ENCODE measurements at regions not wholly inside any gene's neighbourhood (a gene's known extent, or its start where the extent isn't known, plus 50 kb on each side); places are given as distances from the start of the nearest gene placed in this dataset.

DNA sequence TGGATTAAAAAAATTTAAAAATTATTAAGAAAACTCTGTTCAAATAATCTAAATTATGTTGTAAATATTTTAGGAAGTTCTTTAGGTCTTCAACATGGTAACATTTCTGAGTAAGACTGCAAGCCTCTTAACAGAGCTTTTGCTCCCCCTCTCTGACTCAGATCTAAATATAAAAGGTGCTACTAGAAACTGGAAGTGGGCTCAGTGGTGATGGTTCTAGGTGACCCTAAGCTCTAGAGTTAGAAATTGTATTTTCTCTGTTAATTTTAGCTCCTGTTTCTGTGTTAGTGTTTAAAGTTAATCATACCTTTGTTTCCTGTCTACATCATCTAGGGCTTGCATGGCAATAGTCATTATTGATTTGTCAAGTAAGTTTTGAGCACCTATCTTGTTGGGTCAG is 159.9 kb upstream of the MEIS2 start:
- DNase-seq (ENCODE audit: low read depth in 2 of 2): no peak

DNA sequence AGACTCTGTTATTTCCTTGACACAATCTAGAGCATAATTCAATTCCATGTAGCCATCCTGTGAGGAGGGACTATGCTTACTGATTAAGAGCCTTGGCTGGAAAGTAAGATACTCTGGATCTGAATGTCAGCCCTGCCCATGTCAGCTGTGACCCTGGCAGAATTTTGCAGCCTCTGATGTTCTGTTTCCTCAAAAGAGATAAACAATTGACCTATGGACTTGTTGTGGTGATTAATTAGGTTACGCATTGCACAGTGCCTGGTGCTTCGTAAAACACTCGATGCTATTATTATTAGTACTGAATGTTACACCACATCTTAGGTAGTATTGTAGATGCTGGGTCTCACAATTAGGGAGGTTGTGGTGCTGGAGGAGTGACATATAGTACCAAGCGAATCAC is 161.3 kb upstream of the MEIS2 start:
- no peak for DNase-seq (ENCODE audit: low read depth in 2 of 2)

DNA sequence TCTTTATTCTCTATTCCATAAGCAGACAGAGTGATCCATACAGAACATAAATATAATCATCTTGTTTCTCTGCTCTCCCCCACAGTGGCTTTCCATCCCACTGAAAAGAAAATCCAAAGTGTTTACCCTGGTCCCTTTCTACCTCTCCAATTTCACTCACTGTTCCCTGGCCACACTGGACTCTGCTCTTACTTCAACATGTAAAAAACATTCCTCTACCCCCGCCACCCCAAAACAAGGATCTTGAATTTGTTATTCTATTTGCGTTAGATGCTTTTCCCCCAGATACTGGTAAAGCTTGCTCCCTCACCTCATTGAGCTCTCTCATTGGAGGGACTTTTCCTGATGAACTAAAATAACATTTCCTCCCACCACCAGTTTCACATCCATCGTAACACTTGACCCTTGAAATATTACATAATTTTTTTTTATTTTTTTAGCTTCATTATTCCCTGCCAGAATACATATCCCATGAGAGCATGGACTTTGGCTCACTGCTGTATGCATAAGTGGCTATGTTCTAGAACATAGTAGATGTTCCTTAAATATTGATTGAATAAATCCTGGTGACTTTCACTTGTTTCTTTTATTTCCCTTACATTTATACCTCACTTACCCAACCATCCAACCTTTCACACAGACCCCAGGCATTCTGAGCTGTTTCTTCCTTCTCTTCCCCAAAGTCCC is 162.7 kb upstream of the MEIS2 start:
- DNase-seq (ENCODE audit: low read depth in 2 of 2): no peak

DNA sequence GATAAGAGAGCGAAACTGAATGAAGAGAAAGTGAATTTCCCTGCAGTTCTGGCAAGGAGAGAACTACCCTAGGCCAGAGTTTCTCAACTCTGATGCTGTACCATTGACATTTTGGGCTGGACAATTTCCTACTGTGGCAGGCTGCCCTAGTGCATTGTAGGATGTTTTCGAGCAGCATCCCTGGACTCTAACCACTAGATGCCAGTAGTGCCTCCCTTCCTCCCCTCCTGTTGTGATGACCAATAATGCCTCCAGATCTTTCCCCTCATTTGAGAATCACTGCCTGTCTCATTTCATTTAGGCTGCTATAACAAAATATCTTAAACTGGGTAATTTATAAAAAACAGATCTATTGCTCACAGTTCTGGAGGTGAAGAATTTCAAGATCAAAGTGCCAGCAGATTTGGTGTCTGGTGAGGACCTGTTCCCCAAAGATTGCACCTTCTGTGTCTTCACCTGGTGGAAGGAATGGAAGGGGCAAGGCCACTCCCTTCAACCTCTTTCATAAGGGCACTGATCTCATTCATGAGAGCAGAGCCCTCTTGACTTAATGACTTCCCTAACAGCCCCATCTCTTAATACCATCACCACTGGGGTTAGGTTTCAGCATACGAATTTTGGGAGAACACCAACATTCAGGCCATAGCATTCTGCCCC is 188.9 kb upstream of the MEIS2 start:
- DNase-seq (ENCODE audit: low read depth in 2 of 2): peak; percentile 6 to 25

DNA sequence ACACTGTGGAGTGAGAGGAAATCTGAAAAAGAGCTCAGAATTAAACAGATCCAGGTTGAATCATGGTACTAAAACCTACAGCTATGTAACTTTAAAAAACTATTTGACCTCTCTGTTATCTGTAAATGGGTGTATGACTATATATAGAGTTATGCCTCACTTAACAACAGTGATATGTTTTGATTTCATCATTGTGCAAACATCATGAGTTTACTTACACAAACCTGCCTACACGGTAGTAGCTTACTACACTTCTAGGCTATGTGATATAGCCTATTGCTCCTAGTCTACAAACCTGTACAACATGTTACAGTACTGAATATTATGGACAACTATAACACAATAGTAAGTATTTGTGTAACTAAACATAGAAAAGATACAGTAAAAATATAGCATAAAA is 191.6 kb upstream of the MEIS2 start:
- DNase-seq (ENCODE audit: low read depth in 2 of 2): no peak

DNA sequence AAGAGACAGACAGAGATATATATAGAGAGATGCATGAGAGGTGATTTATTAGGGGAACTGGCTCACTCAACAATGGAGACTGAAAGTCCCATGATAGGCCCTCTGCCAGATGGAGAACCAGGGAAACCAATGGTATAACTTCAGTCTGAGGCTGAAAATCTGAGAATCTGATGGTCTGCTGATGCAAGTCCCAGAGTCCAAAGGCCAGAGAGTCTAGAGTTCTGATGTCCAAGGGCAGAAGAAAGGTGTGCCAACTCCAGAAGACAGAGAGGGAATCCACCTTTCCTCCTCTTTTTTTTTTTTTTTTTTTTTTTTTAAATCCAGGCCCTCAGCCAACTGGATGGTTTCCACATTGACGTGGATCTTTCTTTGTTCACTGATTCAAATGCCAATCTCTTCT is 197.9 kb upstream of the MEIS2 start:
- no peak for DNase-seq (ENCODE audit: low read depth in 2 of 2)

DNA sequence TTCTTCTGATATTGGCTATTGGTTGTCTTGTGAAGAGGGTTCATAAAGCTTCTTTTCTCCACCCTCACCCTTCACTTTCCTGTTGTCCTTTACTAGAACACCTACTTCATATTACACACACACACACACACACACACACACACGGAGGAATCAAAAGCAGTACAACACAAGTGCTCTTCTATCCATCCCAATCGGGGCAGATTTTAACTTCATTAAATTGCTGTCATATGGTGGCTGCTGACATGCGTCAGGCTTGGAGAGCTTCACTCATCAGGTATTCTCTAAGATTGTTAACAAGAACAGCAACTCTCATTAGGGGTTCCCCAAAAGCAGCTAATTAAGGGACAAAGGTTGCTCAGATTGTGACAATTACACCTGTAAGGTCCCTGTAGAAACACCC is 239.1 kb upstream of the MEIS2 start:
- no peak for DNase-seq (ENCODE audit: low read depth in 2 of 2)

DNA sequence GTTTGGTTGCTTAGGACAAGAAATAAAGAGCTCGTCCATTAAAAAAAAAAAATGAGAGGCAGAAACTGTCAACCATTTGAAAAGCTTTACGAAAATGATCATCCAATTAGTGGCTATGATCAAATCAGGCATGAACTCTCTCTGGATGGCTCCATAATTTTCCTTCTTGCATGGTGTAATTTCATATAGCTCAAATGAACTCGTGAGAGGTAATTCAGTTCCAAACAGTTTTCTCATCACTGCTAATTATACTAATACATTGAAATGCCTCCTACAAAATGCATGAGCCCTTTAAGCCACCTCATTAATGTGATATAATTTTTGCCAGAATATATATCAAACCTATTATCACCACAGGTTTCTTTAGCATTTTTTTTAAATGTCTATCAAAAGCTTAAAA is 239.5 kb upstream of the MEIS2 start:
- no peak for DNase-seq (ENCODE audit: low read depth in 2 of 2)

DNA sequence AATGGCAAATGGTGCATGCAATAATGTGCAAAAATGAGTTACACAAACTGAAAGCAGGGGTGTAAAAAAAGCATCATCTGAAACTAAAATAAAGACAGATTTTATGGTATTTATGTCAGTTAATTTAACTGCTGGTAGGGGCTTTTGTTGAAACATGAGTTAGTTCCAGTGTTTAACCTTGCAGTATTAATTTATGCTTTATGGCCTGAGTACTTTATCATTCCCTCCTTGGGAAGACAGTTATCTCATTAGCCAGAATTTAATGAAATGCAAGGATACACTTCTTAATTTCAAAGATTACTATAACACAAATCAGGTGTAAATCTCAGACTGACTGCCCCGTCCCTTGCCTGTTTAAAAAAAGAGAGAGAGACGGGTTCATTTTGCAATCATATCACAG is 240.1 kb upstream of the MEIS2 start:
- DNase-seq (ENCODE audit: low read depth in 2 of 2): no peak

DNA sequence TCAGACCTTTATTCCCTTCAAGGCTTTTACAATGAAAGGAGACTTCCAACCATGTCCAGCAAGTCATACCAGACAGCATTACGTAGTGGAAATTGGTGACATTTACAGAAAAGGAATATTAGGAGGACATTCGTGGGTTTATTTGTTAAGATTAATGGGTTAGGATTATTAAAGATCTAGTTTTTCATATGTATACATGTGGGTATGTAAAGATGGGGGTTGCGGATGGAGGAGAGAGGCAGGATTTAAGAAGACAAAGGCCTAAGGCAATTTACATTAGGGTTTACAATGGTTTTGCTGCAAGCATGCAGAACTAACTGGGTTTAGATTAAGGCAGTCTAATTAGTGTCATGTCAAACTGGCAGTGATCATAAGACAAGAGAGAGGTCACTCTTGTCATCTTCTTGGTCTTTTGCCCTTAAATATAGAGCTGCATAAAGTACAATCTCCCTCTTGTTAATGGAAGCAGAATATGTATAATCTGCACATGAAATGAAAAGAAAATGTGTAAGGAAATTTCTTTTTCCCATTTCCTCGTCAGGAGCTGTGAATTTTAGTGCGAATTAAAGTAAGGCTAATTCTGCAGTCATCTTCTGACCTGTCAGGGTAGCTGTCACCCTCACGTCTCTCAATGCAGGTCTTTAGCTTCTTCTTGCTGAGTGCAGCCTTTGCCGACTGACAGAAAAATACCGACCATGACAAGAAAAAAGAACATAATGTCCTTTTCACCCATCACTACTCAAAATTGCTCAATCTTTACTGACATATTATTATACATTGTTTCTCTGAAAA is 258.9 kb upstream of the MEIS2 start:
- DNase-seq (ENCODE audit: low read depth in 2 of 2): no peak

DNA sequence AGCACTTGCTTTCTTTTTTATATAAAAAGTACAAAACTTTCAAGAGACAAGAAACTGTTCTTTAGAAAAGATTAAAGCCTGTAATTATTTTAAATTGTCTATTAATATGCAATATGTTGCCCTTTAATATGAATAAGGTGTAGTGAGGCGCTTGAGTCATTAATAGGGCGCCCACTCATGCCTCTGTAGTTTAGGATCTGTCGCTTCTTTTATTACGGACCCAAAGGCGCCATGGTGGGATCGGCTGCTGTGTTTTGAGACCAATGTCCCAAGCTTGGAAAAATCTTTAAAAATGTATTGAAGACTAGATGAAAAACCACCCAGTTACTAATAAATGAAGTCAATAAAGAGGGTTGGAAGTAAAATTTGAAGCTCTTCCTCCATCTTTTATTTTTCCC is 259.5 kb upstream of the MEIS2 start:
- no peak for DNase-seq (ENCODE audit: low read depth in 2 of 2)

DNA sequence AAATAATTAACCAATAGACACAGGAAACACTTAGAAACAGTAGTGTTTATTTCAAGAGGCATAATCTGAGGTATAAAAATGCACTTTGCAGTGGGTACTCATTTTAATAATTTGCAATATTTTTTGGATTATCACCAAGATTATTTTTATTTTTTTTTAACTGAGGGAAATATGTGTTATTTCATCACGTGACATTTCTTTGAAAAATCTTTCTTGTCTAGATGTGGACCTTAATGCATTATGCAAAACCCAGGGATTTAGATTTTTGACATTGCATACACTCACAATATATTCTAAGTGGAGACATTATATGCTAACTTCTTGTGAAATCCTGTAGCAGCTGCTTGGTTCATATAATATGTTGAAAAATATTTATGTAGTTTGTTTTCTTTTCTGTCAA is 260.4 kb upstream of the MEIS2 start:
- no peak for DNase-seq (ENCODE audit: low read depth in 2 of 2)

DNA sequence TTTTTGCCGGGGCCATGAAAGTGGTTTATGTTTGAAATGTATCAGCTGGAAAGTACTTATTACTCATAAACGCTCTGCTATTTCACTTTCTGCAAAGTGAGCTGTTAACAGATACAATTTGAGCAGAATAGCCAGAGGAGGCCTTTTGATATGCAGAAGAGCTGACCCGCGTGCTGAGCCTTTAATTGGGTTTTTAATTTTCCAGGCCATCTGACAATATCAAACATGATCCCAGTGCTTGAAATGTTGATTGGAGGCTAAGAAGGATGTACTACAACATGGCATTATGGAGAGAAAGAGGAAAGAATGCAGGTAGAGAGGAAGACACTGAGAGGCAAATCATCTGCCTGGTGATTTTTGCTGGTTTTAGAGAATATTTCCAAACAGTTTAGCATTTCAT is 261.3 kb upstream of the MEIS2 start:
- DNase-seq (ENCODE audit: low read depth in 2 of 2): no peak

DNA sequence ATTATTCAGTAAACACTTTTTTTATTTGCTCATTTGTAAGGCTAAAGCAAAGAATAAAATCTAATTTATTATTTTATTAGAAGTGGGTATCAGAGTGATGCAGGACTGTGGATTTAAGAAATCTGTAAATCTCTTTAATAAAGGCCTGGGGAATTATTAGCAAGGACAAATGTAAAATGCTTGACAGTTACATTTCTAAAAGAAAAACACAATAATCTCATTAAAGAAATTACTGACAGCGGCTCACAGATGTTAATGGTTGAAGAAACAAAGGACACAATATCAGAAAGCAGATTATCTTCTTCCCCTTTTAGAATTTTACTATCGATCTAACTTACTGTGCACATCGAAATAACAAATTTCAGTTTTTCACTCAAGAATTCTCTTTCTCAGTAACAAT is 262.1 kb upstream of the MEIS2 start:
- no peak for DNase-seq (ENCODE audit: low read depth in 2 of 2)

DNA sequence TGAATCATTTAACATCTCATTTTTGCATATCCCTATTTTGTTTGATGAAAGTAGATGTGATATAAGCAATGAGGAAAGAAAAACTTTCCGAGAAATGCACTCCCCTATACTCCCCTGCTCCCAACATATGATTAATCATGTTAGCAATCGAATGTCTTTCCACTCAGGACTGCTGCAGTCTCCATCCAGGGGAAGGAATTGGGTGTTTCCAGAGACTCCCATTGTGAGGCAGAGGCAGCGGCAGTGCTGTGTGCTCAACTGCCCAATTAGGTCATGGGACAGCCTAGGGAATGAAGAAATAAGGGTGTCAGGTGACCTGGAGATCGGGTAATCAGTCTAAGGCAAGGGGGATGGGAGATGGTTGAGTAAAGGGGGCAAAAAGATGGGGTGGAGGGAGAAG is 268.6 kb upstream of the MEIS2 start:
- no peak for DNase-seq (ENCODE audit: low read depth in 2 of 2)

DNA sequence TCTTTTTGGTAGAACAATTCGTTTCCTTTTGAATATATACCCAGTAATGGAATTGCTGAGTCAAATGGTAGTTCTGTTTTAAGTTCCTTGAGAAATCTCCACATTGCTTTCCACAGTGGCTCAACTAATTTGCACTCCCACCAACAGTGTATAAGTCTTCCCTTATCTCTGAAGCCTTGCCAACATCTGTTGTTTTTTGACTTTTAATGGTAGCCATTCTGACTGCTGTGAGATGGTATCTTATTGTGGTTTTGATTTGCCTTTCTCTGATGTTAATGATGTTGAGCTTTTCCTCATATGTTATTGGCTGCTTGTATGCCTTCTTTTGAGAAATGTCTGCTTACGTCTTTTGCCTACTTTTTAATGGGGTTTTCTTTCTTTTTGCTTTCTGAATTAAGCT is 270.6 kb upstream of the MEIS2 start:
- DNase-seq (ENCODE audit: low read depth in 2 of 2): no peak

DNA sequence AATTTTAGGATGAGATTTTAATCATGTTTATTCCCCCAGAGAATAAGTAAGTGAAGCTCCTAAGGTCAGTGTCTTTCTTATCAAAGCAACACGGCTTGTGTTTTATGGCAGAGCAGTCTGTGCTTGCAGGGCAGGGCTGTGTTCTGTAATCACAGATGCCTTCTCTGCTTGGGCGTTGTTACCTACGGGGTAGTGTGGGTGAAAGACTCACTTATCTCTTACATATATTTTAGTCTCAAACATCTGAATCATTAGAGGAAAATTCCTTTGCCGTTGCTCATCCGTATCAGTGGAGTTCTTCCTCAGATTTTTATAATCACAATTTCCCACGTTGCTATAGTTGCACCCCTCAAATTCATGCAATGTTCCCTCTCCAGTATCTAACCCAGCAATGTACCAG is 271.7 kb upstream of the MEIS2 start:
- peak in 1 of 2 experiments; percentile 19 for DNase-seq (ENCODE audit: low read depth in 2 of 2)

DNA sequence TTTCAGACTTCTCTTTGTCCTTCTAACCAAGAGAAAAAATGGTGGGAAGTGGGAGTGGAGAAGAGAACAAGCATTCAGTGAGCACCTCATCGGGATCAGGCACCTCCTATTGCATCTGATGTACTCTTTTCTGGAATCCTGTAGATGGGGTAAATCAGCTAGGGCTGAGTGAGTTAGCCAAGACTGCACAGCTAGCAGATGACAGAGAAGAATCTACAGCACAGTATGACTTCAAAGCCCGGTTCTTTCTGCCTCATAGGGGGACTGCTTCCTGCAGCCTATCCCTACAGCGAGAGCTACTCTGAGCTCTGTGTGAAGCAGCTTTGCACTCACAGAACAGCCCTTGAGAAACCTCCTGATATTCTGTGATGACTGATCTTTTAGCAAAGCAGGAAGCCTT is 275.2 kb upstream of the MEIS2 start:
- DNase-seq (ENCODE audit: low read depth in 2 of 2): peak; percentile 9 to 13

DNA sequence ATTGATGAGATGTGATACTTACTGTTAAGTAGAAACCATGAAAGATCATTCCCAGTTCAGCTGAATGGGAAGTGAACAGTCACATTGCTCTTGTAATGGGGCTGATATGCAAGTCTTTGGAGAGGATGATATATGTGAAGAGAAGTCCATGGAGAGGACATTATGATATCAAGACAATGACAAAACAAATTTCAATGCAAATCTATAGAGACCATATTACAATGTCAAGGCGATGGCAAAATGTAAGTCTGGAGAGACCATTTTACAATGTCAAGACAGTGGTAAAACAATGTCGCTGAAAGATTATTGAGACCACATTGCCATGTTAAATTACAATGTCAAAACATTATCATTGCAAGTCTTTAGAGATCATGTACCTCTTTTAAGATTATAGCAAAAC is 277.1 kb upstream of the MEIS2 start:
- no peak for DNase-seq (ENCODE audit: low read depth in 2 of 2)

DNA sequence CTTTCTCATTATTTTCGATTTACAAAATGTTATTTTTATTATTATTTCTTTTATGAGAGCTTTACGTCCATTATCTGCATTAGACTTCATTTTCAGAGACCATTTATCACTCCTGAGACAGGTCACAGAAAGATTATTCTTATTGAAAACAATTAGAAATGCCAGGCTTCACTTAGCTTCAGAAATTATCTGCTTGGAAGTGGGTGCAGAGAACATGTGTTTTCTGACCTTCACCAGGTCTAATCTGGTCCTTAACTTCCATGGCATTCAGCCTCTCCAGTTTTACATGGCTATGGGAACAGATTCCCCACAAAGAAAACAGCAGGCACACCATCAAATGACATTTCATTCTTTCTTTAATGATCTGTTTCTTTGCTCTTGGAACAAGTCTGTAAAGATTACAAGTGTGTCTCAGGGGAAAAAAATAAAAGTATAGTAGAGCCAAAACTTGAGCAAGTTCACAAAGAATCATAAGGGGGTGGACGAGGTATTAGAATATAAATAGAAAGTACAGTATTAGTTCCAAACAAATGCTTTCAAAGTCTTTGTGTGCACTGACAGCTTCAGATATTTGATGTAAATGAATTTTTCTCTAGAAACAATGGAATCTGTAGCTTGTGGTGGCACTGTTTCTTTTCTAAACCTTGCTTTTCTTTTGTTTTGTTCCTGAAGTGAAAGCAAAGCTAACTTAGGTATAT is 294.2 kb upstream of the MEIS2 start:
- no peak for DNase-seq (ENCODE audit: low read depth in 2 of 2)

DNA sequence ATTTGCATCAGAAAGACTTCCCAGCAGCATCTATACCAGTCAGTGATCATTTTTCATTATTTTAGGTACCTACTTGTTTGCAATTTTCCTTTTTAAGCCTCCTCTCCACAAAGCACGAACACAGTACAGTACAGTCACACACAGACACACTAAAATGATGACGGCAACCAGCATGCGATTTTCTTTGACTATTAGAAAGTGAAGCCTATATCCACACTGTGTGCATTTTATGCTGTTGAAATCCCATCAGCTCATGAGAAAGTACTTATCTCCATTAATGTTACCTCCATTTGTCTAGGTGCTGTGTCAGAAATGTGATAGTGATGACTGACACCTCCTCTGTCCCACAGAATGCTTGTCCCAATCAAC is 294.7 kb upstream of the MEIS2 start:
- no peak for DNase-seq (ENCODE audit: low read depth in 2 of 2)

DNA sequence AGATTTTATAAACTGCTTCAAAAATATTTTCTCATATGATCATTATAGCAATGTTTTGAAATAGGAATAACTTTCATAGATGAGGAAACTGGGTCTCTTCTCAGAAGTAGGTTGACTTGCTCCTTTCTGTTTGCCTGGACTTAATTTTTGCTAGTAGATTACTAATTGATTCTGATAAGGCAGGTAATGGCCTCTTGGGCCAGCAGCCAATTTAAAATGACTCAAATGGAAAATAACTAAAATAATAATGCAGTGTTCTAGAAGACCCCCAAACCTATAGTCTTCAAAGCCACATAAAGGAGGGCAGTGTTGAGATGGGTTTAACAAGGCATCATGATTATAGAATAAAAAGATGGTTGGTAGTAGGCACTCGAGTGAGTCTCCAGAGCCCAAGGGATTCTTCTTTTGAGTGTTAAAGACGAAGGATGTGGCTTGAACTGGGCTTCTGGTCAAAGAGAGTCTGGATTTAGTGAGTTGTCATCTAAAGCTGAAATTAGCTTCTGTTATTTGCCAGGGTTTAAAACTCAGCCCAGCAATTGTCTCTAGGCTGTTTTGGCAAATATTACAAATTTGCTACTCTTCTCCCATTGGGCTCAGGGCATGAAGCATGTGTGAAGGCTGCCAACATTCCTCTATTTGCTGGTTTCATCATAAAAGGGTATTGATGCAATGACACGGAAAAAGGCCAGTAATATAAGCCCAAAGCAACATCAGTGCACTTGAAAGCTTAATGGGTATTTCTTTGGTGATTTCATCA is 297.1 kb upstream of the MEIS2 start:
- no peak for DNase-seq (ENCODE audit: low read depth in 2 of 2)

All from fibroblast of skin of left quadriceps (primary cell).